ENCODE measurements at regions not wholly inside any gene's neighbourhood (a gene's known extent, or its start where the extent isn't known, plus 50 kb on each side); places are given as distances from the start of the nearest gene placed in this dataset.

GRCh38 chr18:29855637-29856036 is 1186.9 kb downstream of the DSC3 start:
- ChIA-PET POLR2A (no interaction called here), CTCF (no interaction called here)
- Mint-ChIP-seq H3K27me3 (no peaks in the 10 kb centered on the region), H3K9me3 (ENCODE audit: insufficient read depth) (no peaks in the 10 kb centered on the region), H3K27ac (no peak overlapping the region), H3K4me3 (no peak overlapping the region), H3K4me1 (no peaks in the 10 kb centered on the region)
- no peaks in the 10 kb centered on the region for H3K4me1 ChIP-seq (ENCODE audit: control insufficient read depth in 2 of 2, insufficient read depth in 2 of 2, low read length in 2 of 2)
- no peak overlapping the region for H3K9ac ChIP-seq (ENCODE audit: low read length)
- H3K79me2 ChIP-seq (ENCODE audit: control insufficient read depth, insufficient read depth, low read length): no peaks in the 10 kb centered on the region
- H3K4me2 ChIP-seq (replicated peaks; ENCODE audit: low read depth, low read length, poor library complexity, severe bottlenecking): no peak overlapping the region
- no peak for TF ChIP-seq EZH2 (IDR thresholded peaks at IDR 0.05; ENCODE audit: borderline replicate concordance, insufficient read depth, low read depth, low read length, poor library complexity, severe bottlenecking)
- no peak for TF ChIP-seq CTCF (IDR thresholded peaks at IDR 0.05)
- ATAC-seq (ENCODE audit: low read depth) (no peak), DNase-seq (no peak)
- no peaks in the 10 kb centered on the region for H4K20me1 ChIP-seq (ENCODE audit: control insufficient read depth, insufficient read depth, low read length, poor library complexity, severe bottlenecking)
- no peaks in the 10 kb centered on the region for H3K9me3 ChIP-seq (ENCODE audit: control extremely low read depth in 1 of 3, control insufficient read depth in 2 of 3, insufficient read depth in 1 of 3, low read length in 2 of 3)
- WGBS (ENCODE audit: insufficient coverage): no CpG with 5 or more reads among the region's 1 CpG
- H2AFZ ChIP-seq (ENCODE audit: insufficient read depth, low read depth, low read length, poor library complexity, severe bottlenecking): no peak overlapping the region
- intact Hi-C loops (cut with micrococcal nuclease): no loop called here
- H3K4me3 ChIP-seq (ENCODE audit: control extremely low read depth in 1 of 5, extremely low read depth in 1 of 5, insufficient read depth in 1 of 5, low read depth in 2 of 5, low read length in 4 of 5): no peak overlapping the region
- H3K27ac ChIP-seq (ENCODE audit: low read length in 2 of 2): no peak overlapping the region
- no peaks in the 10 kb centered on the region for H3K27me3 ChIP-seq (replicated peaks in 1 of 4; ENCODE audit: control extremely low read depth in 1 of 4, control insufficient read depth in 3 of 4, insufficient read depth in 4 of 4, low read length in 3 of 4)
- H3K36me3 ChIP-seq (replicated peaks in 1 of 2; ENCODE audit: control extremely low read depth in 1 of 2, control insufficient read depth in 1 of 2, extremely low read depth in 1 of 2, insufficient read depth in 2 of 2, low read length in 1 of 2): no peaks in the 10 kb centered on the region

DNA sequence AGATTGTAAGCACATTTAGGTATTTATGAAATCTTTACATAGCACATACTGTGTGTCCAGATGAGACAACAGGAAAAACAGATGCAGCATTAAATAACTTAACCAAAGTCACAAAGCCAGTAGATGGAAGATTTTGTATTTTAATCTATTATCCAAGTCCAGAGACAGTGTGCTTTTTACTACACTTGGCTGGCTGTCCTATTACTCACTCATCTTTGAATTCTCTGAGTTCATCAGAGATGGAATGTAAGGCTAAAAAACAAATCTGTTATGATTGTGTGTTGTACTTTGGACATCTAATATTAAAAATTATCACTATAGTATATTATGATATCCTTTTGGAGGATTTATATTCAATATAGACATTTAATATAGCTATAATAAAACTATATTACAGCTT is 1189.4 kb downstream of the DSC3 start:
- no peaks in the 10 kb centered on the region for H3K36me3 ChIP-seq (replicated peaks in 1 of 2; ENCODE audit: control extremely low read depth in 1 of 2, control insufficient read depth in 1 of 2, extremely low read depth in 1 of 2, insufficient read depth in 2 of 2, low read length in 1 of 2)
- ATAC-seq (ENCODE audit: low read depth): no peak
- Mint-ChIP-seq H3K4me1 (no peaks in the 10 kb centered on the region), H3K9me3 (ENCODE audit: insufficient read depth) (no peaks in the 10 kb centered on the region), H3K27me3 (no peaks in the 10 kb centered on the region), H3K27ac (no peak overlapping the region), H3K4me3 (no peak overlapping the region)
- no peaks in the 10 kb centered on the region for H3K9me3 ChIP-seq (ENCODE audit: control extremely low read depth in 1 of 3, control insufficient read depth in 2 of 3, insufficient read depth in 1 of 3, low read length in 2 of 3)
- ChIA-PET CTCF (no interaction called here), POLR2A (no interaction called here)
- H3K9ac ChIP-seq (ENCODE audit: low read length): no peak overlapping the region
- DNase-seq: no peak
- no peaks in the 10 kb centered on the region for H4K20me1 ChIP-seq (ENCODE audit: control insufficient read depth, insufficient read depth, low read length, poor library complexity, severe bottlenecking)
- H3K4me2 ChIP-seq (replicated peaks; ENCODE audit: low read depth, low read length, poor library complexity, severe bottlenecking): no peak overlapping the region
- no peak overlapping the region for H3K4me3 ChIP-seq (ENCODE audit: control extremely low read depth in 1 of 5, extremely low read depth in 1 of 5, insufficient read depth in 1 of 5, low read depth in 2 of 5, low read length in 4 of 5)
- no peaks in the 10 kb centered on the region for H3K4me1 ChIP-seq (ENCODE audit: control insufficient read depth in 2 of 2, insufficient read depth in 2 of 2, low read length in 2 of 2)
- no peaks in the 10 kb centered on the region for H3K27me3 ChIP-seq (replicated peaks in 1 of 4; ENCODE audit: control extremely low read depth in 1 of 4, control insufficient read depth in 3 of 4, insufficient read depth in 4 of 4, low read length in 3 of 4)
- H2AFZ ChIP-seq (ENCODE audit: insufficient read depth, low read depth, low read length, poor library complexity, severe bottlenecking): no peak overlapping the region
- no peaks in the 10 kb centered on the region for H3K79me2 ChIP-seq (ENCODE audit: control insufficient read depth, insufficient read depth, low read length)
- no peak overlapping the region for H3K27ac ChIP-seq (ENCODE audit: low read length in 2 of 2)
- no peak for TF ChIP-seq EZH2 (IDR thresholded peaks at IDR 0.05; ENCODE audit: borderline replicate concordance, insufficient read depth, low read depth, low read length, poor library complexity, severe bottlenecking)
- TF ChIP-seq CTCF (IDR thresholded peaks at IDR 0.05): no peak
- intact Hi-C loops (cut with micrococcal nuclease): no loop called here

Measured in B cell (primary cell).